NCI-H2107 treated with DMSO at 0.1 percent for 48 hours (cell line): ENCODE measurements at regions not wholly inside any gene's neighbourhood (a gene's known extent, or its start where the extent isn't known, plus 50 kb on each side); places are given as distances from the start of the nearest gene placed in this dataset.
"Not testable (repeated sequence)": the region's sequence is repeated elsewhere in the genome, so short reads cannot be mapped to it uniquely, and the experiment has no call there.

Experiments used
- DNase-seq: peaks from one replicate; lab custom pipeline; 2025; ENCODE audit not compliant: unreplicated experiment; lab: John Stamatoyannopoulos, UW

GRCh38 chr7:52406808-52407207 is 628.6 kb upstream of the POM121L12 start:
- DNase-seq, result no peak

- no peak for DNase-seq
These were observed 652.7 kb upstream of the POM121L12 start for GRCh38 chr7:52382731-52383130.

- no peak for DNase-seq
These were observed 665.5 kb upstream of the POM121L12 start for GRCh38 chr7:52369922-52370321.

GRCh38 chr7:52365349-52365748 is 670.1 kb upstream of the POM121L12 start:
- no peak for DNase-seq

- no peak for DNase-seq
These were observed 672.9 kb upstream of the POM121L12 start for GRCh38 chr7:52362521-52362920.

- no peak for DNase-seq
These were observed 674.9 kb upstream of the POM121L12 start for GRCh38 chr7:52360541-52360940.

GRCh38 chr7:52355053-52355452 is 680.4 kb upstream of the POM121L12 start:
- DNase-seq, result no peak

- DNase-seq, result no peak
These were observed 683.1 kb upstream of the POM121L12 start for GRCh38 chr7:52352013-52352981.

GRCh38 chr7:52344015-52344414 is 691.4 kb upstream of the POM121L12 start:
- no peak for DNase-seq

- no peak for DNase-seq
These were observed 695.4 kb upstream of the POM121L12 start for GRCh38 chr7:52340067-52340466.

GRCh38 chr7:52328328-52328727 is 707.1 kb upstream of the POM121L12 start:
- not testable (repeated sequence) for DNase-seq

- DNase-seq, result no peak
These were observed 710.2 kb upstream of the POM121L12 start for GRCh38 chr7:52325237-52325636.

GRCh38 chr7:52323202-52323746 is 712.2 kb upstream of the POM121L12 start:
- no peak for DNase-seq

- DNase-seq, result no peak
These were observed 714.8 kb upstream of the POM121L12 start for GRCh38 chr7:52320610-52321009.

GRCh38 chr7:52317921-52318320 is 717.5 kb upstream of the POM121L12 start:
- DNase-seq, result no peak

- DNase-seq, result no peak
These were observed 723.5 kb upstream of the POM121L12 start for GRCh38 chr7:52311886-52312285.

GRCh38 chr7:52309631-52310030 is 725.8 kb upstream of the POM121L12 start:
- DNase-seq, result no peak

- DNase-seq, result no peak
These were observed 732.5 kb upstream of the POM121L12 start for GRCh38 chr7:52302765-52303520.

- DNase-seq, result no peak
These were observed 738.3 kb upstream of the POM121L12 start for GRCh38 chr7:52297128-52297527.

- no peak for DNase-seq
These were observed 740.5 kb upstream of the POM121L12 start for GRCh38 chr7:52294942-52295341.

GRCh38 chr7:52289247-52289646 is 746.2 kb upstream of the POM121L12 start:
- no peak for DNase-seq

- DNase-seq, result no peak
These were observed 747.7 kb upstream of the POM121L12 start for GRCh38 chr7:52287698-52288097.
